ENCODE measurements at regions not wholly inside any gene's neighbourhood (a gene's known extent, or its start where the extent isn't known, plus 50 kb on each side); places are given as distances from the start of the nearest gene placed in this dataset.

- POLR2A ChIA-PET = no interaction called here
- no peak for DNase-seq (ENCODE audit: extremely low spot score)
- no peak for TF ChIP-seq CTCF (IDR thresholded peaks at IDR 0.05; ENCODE audit: control extremely low read depth, extremely low read depth, low read depth, missing control alignments)
- CTCF ChIA-PET = no interaction called here
Measured at GRCh38 chr7:49631071-49631815, 142.2 kb upstream of the VWC2 start.

- CTCF ChIA-PET = no interaction called here
- DNase-seq (ENCODE audit: extremely low spot score) = no peak
- no peak for TF ChIP-seq CTCF (IDR thresholded peaks at IDR 0.05; ENCODE audit: control extremely low read depth, extremely low read depth, low read depth, missing control alignments)
- POLR2A ChIA-PET = no interaction called here
Measured at GRCh38 chr7:49631960-49632359, 141.5 kb upstream of the VWC2 start.

GRCh38 chr7:49635800-49636199 lies 137.6 kb upstream of the VWC2 start:
- no peak for DNase-seq (ENCODE audit: extremely low spot score)
- POLR2A ChIA-PET = no interaction called here
- no peak for TF ChIP-seq CTCF (IDR thresholded peaks at IDR 0.05; ENCODE audit: control extremely low read depth, extremely low read depth, low read depth, missing control alignments)
- CTCF ChIA-PET = no interaction called here

- TF ChIP-seq CTCF (IDR thresholded peaks at IDR 0.05; ENCODE audit: control extremely low read depth, extremely low read depth, low read depth, missing control alignments) = no peak
- POLR2A ChIA-PET = no interaction called here
- CTCF ChIA-PET = no interaction called here
- no peak for DNase-seq (ENCODE audit: extremely low spot score)
Measured at GRCh38 chr7:49636400-49636799, 137.0 kb upstream of the VWC2 start.

GRCh38 chr7:49638166-49638565 lies 135.3 kb upstream of the VWC2 start:
- ChIA-PET POLR2A (interaction anchor here (0.7 kb wide), 1 partner anchor 118 kb away, joined by 3 read pairs; no protein-coding TSS in a partner anchor), CTCF (no interaction called here)
- no peak for DNase-seq (ENCODE audit: extremely low spot score)
- TF ChIP-seq CTCF (IDR thresholded peaks at IDR 0.05; ENCODE audit: control extremely low read depth, extremely low read depth, low read depth, missing control alignments) = no peak

- TF ChIP-seq CTCF (IDR thresholded peaks at IDR 0.05; ENCODE audit: control extremely low read depth, extremely low read depth, low read depth, missing control alignments) = no peak
- CTCF ChIA-PET = no interaction called here
Measured at GRCh38 chr7:49639068-49639593, 134.3 kb upstream of the VWC2 start.

More at GRCh38 chr7:49639068-49639593, 134.3 kb upstream of the VWC2 start:
- no peak for DNase-seq (ENCODE audit: extremely low spot score)
- POLR2A ChIA-PET = no interaction called here
